ENCODE measurements at regions not wholly inside any gene's neighbourhood (a gene's known extent, or its start where the extent isn't known, plus 50 kb on each side); places are given as distances from the start of the nearest gene placed in this dataset.

DNA sequence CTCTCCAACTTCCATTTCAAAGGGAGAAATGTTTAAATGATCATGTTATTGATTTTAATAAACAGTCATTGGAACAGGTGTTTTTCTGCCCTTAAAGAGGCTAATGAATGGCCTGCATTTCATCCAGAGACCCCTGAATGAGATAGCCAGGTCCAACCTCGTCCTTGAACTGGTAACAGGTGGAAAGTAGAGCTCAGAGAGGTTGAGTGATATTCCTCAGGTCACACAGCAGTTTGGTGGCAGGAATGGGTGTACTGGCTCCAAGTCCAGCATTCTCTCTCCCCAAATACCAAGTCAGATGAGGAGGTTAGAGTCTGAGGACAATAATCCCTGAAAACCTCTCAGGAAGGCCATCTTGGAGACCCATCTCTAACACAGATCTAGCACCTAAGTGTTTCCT, 81.7 kb upstream of the ANO1 start:
- TF ChIP-seq, protein P1, sequence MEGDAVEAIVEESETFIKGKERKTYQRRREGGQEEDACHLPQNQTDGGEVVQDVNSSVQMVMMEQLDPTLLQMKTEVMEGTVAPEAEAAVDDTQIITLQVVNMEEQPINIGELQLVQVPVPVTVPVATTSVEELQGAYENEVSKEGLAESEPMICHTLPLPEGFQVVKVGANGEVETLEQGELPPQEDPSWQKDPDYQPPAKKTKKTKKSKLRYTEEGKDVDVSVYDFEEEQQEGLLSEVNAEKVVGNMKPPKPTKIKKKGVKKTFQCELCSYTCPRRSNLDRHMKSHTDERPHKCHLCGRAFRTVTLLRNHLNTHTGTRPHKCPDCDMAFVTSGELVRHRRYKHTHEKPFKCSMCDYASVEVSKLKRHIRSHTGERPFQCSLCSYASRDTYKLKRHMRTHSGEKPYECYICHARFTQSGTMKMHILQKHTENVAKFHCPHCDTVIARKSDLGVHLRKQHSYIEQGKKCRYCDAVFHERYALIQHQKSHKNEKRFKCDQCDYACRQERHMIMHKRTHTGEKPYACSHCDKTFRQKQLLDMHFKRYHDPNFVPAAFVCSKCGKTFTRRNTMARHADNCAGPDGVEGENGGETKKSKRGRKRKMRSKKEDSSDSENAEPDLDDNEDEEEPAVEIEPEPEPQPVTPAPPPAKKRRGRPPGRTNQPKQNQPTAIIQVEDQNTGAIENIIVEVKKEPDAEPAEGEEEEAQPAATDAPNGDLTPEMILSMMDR (IDR thresholded peaks at IDR 0.05; ENCODE audit: low read depth, low read length): no peak
- Histone ChIP-seq H3K4me3 (no peak overlapping the region), H3K9me3 (ENCODE audit: low read depth) (no peaks in the 10 kb centered on the region), H3K27ac (no peak overlapping the region), H3K27me3 (peaks cover 5% of the 10 kb centered on the region), H3K4me1 (ENCODE audit: low read depth) (no peaks in the 10 kb centered on the region), H3K36me3 (no peaks in the 10 kb centered on the region)
- no peak for DNase-seq (ENCODE audit: low read depth in 1 of 2, low spot score in 1 of 2)

DNA sequence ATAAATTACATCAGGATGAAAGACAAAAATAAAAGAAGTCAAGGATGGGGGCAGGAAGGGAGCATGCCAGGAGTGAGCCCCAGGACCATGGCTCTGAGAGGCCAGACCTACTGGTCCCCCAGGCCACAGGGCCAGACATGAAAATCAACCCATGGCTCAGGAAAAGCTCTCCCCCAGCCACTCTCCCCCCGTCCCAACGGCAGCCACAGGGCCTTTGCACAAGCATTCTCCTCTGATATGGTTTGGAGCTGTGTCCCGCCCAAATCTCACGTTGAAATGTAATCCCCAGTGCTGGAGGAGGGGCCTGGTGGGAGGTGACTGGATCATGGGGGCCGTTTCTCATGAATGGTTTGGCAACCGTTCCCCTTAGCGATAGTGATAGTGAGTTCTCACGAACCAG, 80.8 kb upstream of the ANO1 start:
- no peak for DNase-seq (ENCODE audit: low read depth in 1 of 2, low spot score in 1 of 2)
- TF ChIP-seq, protein P1 (IDR thresholded peaks at IDR 0.05; ENCODE audit: low read depth, low read length): no peak
- H3K36me3 ChIP-seq: no peaks in the 10 kb centered on the region
- H3K9me3 ChIP-seq (ENCODE audit: low read depth): no peaks in the 10 kb centered on the region
- H3K4me1 ChIP-seq (ENCODE audit: low read depth): no peaks in the 10 kb centered on the region
- no peak overlapping the region for H3K27ac ChIP-seq
- no peaks in the 10 kb centered on the region for H3K27me3 ChIP-seq
- H3K4me3 ChIP-seq: no peak overlapping the region

DNA sequence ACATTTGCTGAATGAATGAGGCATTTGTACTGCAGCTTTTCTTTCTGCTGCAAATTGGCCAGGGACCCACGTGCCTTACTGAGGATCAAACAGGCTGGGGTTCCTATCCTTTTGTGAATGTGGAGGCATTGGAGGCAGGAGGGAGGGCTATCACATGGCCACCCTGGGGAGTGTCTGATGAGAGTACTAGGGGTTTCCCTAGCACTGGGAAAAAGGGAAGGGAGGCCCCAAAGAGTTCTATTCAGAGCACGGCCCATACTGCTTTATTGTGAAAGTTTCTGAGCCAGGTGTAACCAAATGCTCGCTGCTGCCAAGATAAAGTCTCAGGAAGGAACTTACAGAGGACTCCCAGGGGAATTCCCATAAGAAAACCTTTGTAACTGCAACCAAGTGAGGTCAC, 78.4 kb upstream of the ANO1 start:
- TF ChIP-seq, protein P1 (IDR thresholded peaks at IDR 0.05; ENCODE audit: low read depth, low read length): no peak
- Histone ChIP-seq H3K27ac (no peak overlapping the region), H3K27me3 (peaks cover 3% of the 10 kb centered on the region), H3K9me3 (ENCODE audit: low read depth) (no peaks in the 10 kb centered on the region), H3K36me3 (no peaks in the 10 kb centered on the region), H3K4me1 (ENCODE audit: low read depth) (no peaks in the 10 kb centered on the region), H3K4me3 (no peak overlapping the region)
- no peak for DNase-seq (ENCODE audit: low read depth in 1 of 2, low spot score in 1 of 2)

DNA sequence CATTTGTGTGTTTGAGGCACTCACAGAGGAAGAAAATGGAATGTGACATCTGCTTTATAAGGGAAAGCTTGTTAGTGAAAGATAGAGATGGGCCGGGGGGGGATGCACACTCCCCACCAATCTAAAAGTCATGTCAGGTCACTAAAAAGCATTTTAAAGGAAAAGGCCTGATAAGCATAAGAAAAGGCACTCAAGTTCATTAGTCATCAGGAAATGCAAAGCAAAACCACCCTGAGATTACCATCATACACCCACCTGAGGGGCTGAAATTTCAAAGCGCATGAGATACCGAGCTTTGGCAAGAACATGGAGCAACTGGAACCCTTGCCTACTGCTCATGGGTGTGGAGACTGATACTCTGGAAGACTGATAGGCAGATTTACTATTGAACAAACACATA, 77.9 kb upstream of the ANO1 start:
- Histone ChIP-seq H3K27me3 (peaks cover 3% of the 10 kb centered on the region), H3K9me3 (ENCODE audit: low read depth) (no peaks in the 10 kb centered on the region), H3K27ac (no peak overlapping the region), H3K4me3 (no peak overlapping the region), H3K36me3 (no peaks in the 10 kb centered on the region), H3K4me1 (ENCODE audit: low read depth) (no peaks in the 10 kb centered on the region)
- no peak for DNase-seq (ENCODE audit: low read depth in 1 of 2, low spot score in 1 of 2)
- TF ChIP-seq, protein P1 (IDR thresholded peaks at IDR 0.05; ENCODE audit: low read depth, low read length): no peak

DNA sequence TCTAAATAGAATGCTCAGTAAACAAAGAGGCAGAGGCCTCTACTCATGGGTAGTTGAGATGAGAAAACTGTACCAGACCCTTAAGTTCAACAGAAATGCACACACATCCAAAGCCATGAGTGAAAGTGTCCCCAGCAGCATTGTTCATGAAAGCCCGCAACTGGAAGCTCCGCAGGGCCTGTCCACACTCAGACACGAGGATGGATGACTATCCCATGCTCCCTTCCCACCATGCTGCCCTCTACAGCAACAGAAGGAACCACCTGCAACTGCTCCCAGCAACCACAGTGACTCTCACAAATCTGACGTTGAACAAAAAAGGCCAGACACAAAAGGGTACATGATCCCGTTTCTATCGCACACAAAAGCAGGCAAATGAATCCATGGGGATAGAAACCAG, 76.9 kb upstream of the ANO1 start:
- Histone ChIP-seq H3K9me3 (ENCODE audit: low read depth) (no peaks in the 10 kb centered on the region), H3K27ac (no peak overlapping the region), H3K27me3 (peaks cover 3% of the 10 kb centered on the region), H3K4me3 (no peak overlapping the region), H3K4me1 (ENCODE audit: low read depth) (no peaks in the 10 kb centered on the region), H3K36me3 (no peaks in the 10 kb centered on the region)
- DNase-seq (ENCODE audit: low read depth in 1 of 2, low spot score in 1 of 2): no peak
- TF ChIP-seq, protein P1 (IDR thresholded peaks at IDR 0.05; ENCODE audit: low read depth, low read length): no peak

DNA sequence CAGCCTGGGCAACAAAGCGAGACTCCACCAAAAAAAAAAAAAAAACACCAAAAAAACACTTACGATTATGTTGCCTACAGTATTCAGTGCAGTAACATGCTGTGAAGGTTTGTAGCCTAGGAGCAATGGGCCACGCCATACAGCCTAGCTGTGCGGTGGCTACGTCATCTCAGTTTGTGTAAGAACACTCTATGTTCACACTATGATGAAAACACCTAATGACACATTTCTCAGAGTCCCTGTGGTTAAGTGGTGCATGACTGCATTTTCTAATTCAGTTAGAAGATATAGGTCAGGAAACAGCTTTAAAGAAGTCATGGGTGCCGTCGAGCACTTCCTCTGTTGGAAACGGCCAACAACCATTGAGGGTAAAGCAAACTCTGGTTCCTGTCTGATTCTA, 75.7 kb upstream of the ANO1 start:
- no peak overlapping the region for H3K27ac ChIP-seq
- TF ChIP-seq, protein P1 (IDR thresholded peaks at IDR 0.05; ENCODE audit: low read depth, low read length): no peak
- no peak overlapping the region for H3K4me3 ChIP-seq
- H3K9me3 ChIP-seq (ENCODE audit: low read depth): no peaks in the 10 kb centered on the region
- DNase-seq (ENCODE audit: low read depth in 1 of 2, low spot score in 1 of 2): no peak
- no peaks in the 10 kb centered on the region for H3K36me3 ChIP-seq
- peaks cover 3% of the 10 kb centered on the region for H3K27me3 ChIP-seq
- H3K4me1 ChIP-seq (ENCODE audit: low read depth): no peaks in the 10 kb centered on the region
